Activated CD4-positive, alpha-beta T cell treated with anti-CD3 and anti-CD28 coated beads for 36 hours (primary cell): ENCODE measurements at regions not wholly inside any gene's neighbourhood (a gene's known extent, or its start where the extent isn't known, plus 50 kb on each side); places are given as distances from the start of the nearest gene placed in this dataset.

ENCODE experiments used
- ATAC-seq: fragments of 200-7000 bp; cut with Tn5 transposase; one replicate; pipeline ENCODE4 v1.10.0; 2021; ENCODE audit warnings: mild to moderate bottlenecking, moderate library complexity
- CTCF ChIA-PET: fragments of 350-600 bp; sonication (Branson Sonifier 250); formaldehyde crosslinking; loops from one replicate; lab custom pipeline; 2021; ENCODE audit warnings: antibody characterized with exemption; lab: Charles Lee
- POLR2A ChIA-PET: fragments of 350-600 bp; sonication (Branson Sonifier 250); formaldehyde crosslinking; loops from one replicate; lab custom pipeline; 2021; ENCODE audit warnings: antibody characterized with exemption, inconsistent platforms; lab: Charles Lee
- DNase-seq: peaks from one replicate; pipeline ENCODE4 v3.0.0-alpha.2; 2020
- H3K27ac Mint-ChIP-seq: one replicate; pipeline ENCODE4 v1.8.0; 2021; ENCODE audit warnings: mixed read lengths
- H3K27me3 Mint-ChIP-seq: one replicate; pipeline ENCODE4 v1.8.0; 2021; ENCODE audit warnings: mixed read lengths
- H3K36me3 Mint-ChIP-seq: one replicate; pipeline ENCODE4 v1.8.0; 2021; ENCODE audit warnings: low read depth, mixed read lengths
- H3K4me1 Mint-ChIP-seq: one replicate; pipeline ENCODE4 v1.8.0; 2021; ENCODE audit warnings: mixed read lengths
- H3K4me3 Mint-ChIP-seq: one replicate; pipeline ENCODE4 v1.8.0; 2021; ENCODE audit warnings: mild to moderate bottlenecking, moderate library complexity, mixed read lengths
- H3K9me3 Mint-ChIP-seq: one replicate; pipeline ENCODE4 v1.8.0; 2021; ENCODE audit warnings: low read depth, mixed read lengths
- intact Hi-C, 2 experiments: fragments of 100-400 bp; cut with DNase I in 1 of 2; cut with micrococcal nuclease in 1 of 2; formaldehyde crosslinking; loops; one replicate each; pipeline versions ENCODE4 v1.14.2 to v1.15.1; 2022 to 2024; cut with DNase I, micrococcal nuclease

- no peak for ATAC-seq
Observed at GRCh38 chr16:51508490-51509212, 357.6 kb upstream of the SALL1 start.

DNA sequence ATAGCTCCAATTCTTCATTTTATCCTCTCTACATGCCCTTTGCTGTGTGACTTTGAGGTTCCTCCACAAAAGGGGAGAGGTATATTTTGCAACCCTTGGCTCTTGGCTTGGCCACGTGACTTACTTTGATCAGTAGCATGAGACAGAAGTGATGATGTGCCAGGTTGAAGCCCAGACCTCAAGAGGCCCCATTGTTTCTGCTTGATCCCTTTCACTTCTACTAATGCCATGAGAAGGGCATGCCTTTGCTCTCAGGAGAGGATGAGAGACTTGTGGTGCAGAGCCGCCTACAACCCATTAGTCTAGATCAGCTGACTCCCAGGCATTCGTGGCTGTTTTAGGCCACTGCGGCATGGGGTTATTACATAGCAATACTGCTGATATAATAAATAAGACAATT is 356.2 kb upstream of the SALL1 start:
- no peak for DNase-seq
- no peaks in the 10 kb centered on the region for H3K4me1 Mint-ChIP-seq
- ChIA-PET CTCF (no interaction called here), POLR2A (no interaction called here)
- no peak overlapping the region for H3K4me3 Mint-ChIP-seq
- no peaks in the 10 kb centered on the region for H3K36me3 Mint-ChIP-seq
- no peaks in the 10 kb centered on the region for H3K27me3 Mint-ChIP-seq
- H3K27ac Mint-ChIP-seq, result no peak overlapping the region
- H3K9me3 Mint-ChIP-seq, result peaks cover 7% of the 10 kb centered on the region
- no peak for ATAC-seq
- intact Hi-C loops, result no loop called here

More at GRCh38 chr16:51508490-51509212, 357.6 kb upstream of the SALL1 start:
- Mint-ChIP-seq H3K27me3 (no peaks in the 10 kb centered on the region), H3K9me3 (peaks cover 4% of the 10 kb centered on the region), H3K4me3 (no peak overlapping the region), H3K36me3 (no peaks in the 10 kb centered on the region), H3K27ac (no peak overlapping the region), H3K4me1 (no peaks in the 10 kb centered on the region)
- intact Hi-C loops, result no loop called here
- POLR2A ChIA-PET, result no interaction called here
- CTCF ChIA-PET, result no interaction called here
- DNase-seq, result no peak

DNA sequence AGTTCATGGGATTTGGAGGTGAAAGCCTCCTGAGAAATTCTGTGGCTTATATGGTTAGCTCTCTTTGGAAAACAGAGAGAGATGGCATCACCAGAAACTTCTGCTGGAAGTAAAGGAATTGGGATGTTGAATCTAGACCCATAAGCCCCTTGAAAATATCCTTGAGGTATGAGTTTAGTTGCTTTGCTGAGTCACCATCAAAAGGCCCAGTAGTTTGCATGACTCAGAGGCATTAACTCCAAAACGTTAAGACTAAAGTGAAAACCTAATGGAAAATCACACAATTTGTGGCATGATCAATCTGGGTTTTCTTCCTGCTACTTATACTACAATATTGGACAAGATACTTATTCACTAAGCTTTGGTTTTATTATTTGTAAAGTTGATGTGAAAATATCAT is 349.2 kb upstream of the SALL1 start:
- Mint-ChIP-seq H3K9me3 (peaks cover 7% of the 10 kb centered on the region), H3K4me1 (no peaks in the 10 kb centered on the region), H3K27me3 (no peaks in the 10 kb centered on the region), H3K36me3 (no peaks in the 10 kb centered on the region), H3K27ac (no peak overlapping the region), H3K4me3 (no peak overlapping the region)
- POLR2A ChIA-PET, result no interaction called here
- ATAC-seq (no peak), DNase-seq (no peak)
- CTCF ChIA-PET, result interaction anchor here (0.6 to 0.8 kb wide), 2 partner anchors 81 to 1215 kb away, joined by 3 read pairs; no protein-coding TSS in a partner anchor
- intact Hi-C loops, result loop anchor here in 1 of 2 experiments (2.0 kb wide), 1 partner anchor 60 kb away; no protein-coding TSS in a partner anchor

GRCh38 chr16:51497541-51498211 is 346.6 kb upstream of the SALL1 start:
- no peaks in the 10 kb centered on the region for H3K36me3 Mint-ChIP-seq
- intact Hi-C loops, result no loop called here
- ChIA-PET CTCF (interaction anchor here (0.6 to 0.7 kb wide), 2 partner anchors 72 to 280 kb away, joined by 3 read pairs; no protein-coding TSS in a partner anchor), POLR2A (no interaction called here)
- no peak for ATAC-seq
- H3K4me3 Mint-ChIP-seq, result no peak overlapping the region
- H3K27me3 Mint-ChIP-seq, result no peaks in the 10 kb centered on the region
- no peaks in the 10 kb centered on the region for H3K4me1 Mint-ChIP-seq
- H3K27ac Mint-ChIP-seq, result no peak overlapping the region
- H3K9me3 Mint-ChIP-seq, result peaks cover 2% of the 10 kb centered on the region
- DNase-seq, result no peak

GRCh38 chr16:51490866-51491265 is 339.8 kb upstream of the SALL1 start:
- ATAC-seq (no peak), DNase-seq (no peak)
- H3K27ac Mint-ChIP-seq, result no peak overlapping the region
- no peak overlapping the region for H3K4me3 Mint-ChIP-seq
- intact Hi-C loops, result no loop called here
- no peaks in the 10 kb centered on the region for H3K36me3 Mint-ChIP-seq
- no peaks in the 10 kb centered on the region for H3K27me3 Mint-ChIP-seq
- POLR2A ChIA-PET, result no interaction called here
- CTCF ChIA-PET, result no interaction called here
- no peaks in the 10 kb centered on the region for H3K4me1 Mint-ChIP-seq
- H3K9me3 Mint-ChIP-seq, result no peaks in the 10 kb centered on the region

DNA sequence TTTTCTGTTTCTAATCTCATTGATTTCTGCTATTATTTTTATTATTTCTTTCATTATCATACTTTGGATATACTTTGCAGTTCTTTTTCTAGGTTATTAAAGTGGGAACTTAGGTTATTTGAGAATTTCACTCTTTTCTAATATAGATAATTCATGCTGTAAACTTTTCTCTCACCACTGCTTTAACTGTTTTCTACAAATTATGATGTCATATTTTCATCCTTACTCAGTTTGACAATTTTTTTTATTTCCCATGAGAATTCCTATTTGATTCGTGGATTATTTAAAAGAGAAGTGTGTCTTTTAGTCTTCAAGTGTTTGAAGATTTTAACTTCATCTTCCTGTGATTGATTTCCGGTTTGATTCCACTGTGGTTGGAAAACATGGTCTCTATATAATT is 336.8 kb upstream of the SALL1 start:
- intact Hi-C loops, result no loop called here
- H3K27ac Mint-ChIP-seq, result no peak overlapping the region
- no peak overlapping the region for H3K4me3 Mint-ChIP-seq
- ChIA-PET POLR2A (no interaction called here), CTCF (no interaction called here)
- ATAC-seq (no peak), DNase-seq (no peak)
- peaks cover 8% of the 10 kb centered on the region for H3K9me3 Mint-ChIP-seq
- H3K4me1 Mint-ChIP-seq, result no peaks in the 10 kb centered on the region
- H3K27me3 Mint-ChIP-seq, result no peaks in the 10 kb centered on the region
- no peaks in the 10 kb centered on the region for H3K36me3 Mint-ChIP-seq

DNA sequence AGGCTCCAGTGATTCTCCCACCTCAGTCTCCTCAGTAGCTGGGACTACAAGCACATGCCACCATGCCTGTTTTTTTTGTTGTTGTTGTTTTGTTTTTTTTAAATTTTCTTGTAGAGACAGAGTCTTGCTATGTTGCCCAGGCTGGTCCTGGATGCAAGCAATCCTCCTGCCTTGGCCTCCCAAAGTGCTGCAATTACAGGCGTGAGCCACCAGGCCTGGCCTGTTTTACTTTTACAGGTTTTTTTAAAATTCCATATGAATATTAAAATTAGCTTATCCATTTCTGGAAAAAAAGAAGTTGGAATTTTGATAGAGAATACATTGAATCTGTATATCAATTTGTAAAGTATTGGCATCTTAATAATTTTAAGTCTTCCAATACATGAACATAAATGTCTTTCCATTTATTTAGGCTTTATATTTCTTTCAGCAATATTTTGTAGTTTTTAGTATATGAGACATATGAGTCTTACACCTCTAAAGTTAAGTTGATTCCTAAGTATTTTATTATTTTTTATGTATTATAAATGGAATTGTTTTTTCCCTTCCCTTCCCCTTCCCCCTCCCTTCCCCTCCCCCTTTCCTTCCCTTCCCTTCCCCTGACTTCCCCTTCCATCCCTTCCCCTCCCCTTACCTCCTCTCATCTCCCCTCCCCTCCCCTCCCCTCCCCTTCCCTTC is 323.5 kb upstream of the SALL1 start:
- intact Hi-C loops, result no loop called here
- no peak overlapping the region for H3K4me3 Mint-ChIP-seq
- ChIA-PET POLR2A (no interaction called here), CTCF (no interaction called here)
- H3K27me3 Mint-ChIP-seq, result no peaks in the 10 kb centered on the region
- ATAC-seq (no peak), DNase-seq (no peak)
- no peaks in the 10 kb centered on the region for H3K36me3 Mint-ChIP-seq
- no peaks in the 10 kb centered on the region for H3K4me1 Mint-ChIP-seq
- no peak overlapping the region for H3K27ac Mint-ChIP-seq
- peaks cover 2% of the 10 kb centered on the region for H3K9me3 Mint-ChIP-seq

- peaks cover 2% of the 10 kb centered on the region for H3K9me3 Mint-ChIP-seq
- ATAC-seq, result no peak
- no peak for DNase-seq
- POLR2A ChIA-PET, result no interaction called here
- H3K4me3 Mint-ChIP-seq, result no peak overlapping the region
- CTCF ChIA-PET, result no interaction called here
- no peak overlapping the region for H3K27ac Mint-ChIP-seq
- intact Hi-C loops, result no loop called here
- H3K27me3 Mint-ChIP-seq, result no peaks in the 10 kb centered on the region
- H3K36me3 Mint-ChIP-seq, result no peaks in the 10 kb centered on the region
- H3K4me1 Mint-ChIP-seq, result no peaks in the 10 kb centered on the region
Observed at GRCh38 chr16:51473091-51473490, 322.0 kb upstream of the SALL1 start.

GRCh38 chr16:51470492-51470891 is 319.4 kb upstream of the SALL1 start:
- no peak for ATAC-seq

GRCh38 chr16:51464996-51465395 is 313.9 kb upstream of the SALL1 start:
- Mint-ChIP-seq H3K4me1 (no peaks in the 10 kb centered on the region), H3K27ac (no peak overlapping the region), H3K9me3 (no peaks in the 10 kb centered on the region), H3K27me3 (no peaks in the 10 kb centered on the region), H3K36me3 (no peaks in the 10 kb centered on the region), H3K4me3 (no peak overlapping the region)
- POLR2A ChIA-PET, result no interaction called here
- ATAC-seq, result no peak
- CTCF ChIA-PET, result no interaction called here
- DNase-seq, result no peak
- intact Hi-C loops, result no loop called here

More at GRCh38 chr16:51470492-51470891, 319.4 kb upstream of the SALL1 start:
- intact Hi-C loops, result no loop called here
- no peak for DNase-seq
- CTCF ChIA-PET, result no interaction called here
- peaks cover 2% of the 10 kb centered on the region for H3K9me3 Mint-ChIP-seq
- H3K36me3 Mint-ChIP-seq, result no peaks in the 10 kb centered on the region
- no peak overlapping the region for H3K27ac Mint-ChIP-seq
- no peak overlapping the region for H3K4me3 Mint-ChIP-seq
- no peaks in the 10 kb centered on the region for H3K4me1 Mint-ChIP-seq
- POLR2A ChIA-PET, result no interaction called here
- H3K27me3 Mint-ChIP-seq, result no peaks in the 10 kb centered on the region

GRCh38 chr16:51461255-51461654 is 310.2 kb upstream of the SALL1 start:
- ATAC-seq (no peak), DNase-seq (no peak)
- H3K27me3 Mint-ChIP-seq, result no peaks in the 10 kb centered on the region
- ChIA-PET CTCF (no interaction called here), POLR2A (no interaction called here)
- H3K9me3 Mint-ChIP-seq, result peaks cover 3% of the 10 kb centered on the region
- intact Hi-C loops, result no loop called here
- H3K4me1 Mint-ChIP-seq, result no peaks in the 10 kb centered on the region
- no peak overlapping the region for H3K27ac Mint-ChIP-seq
- no peaks in the 10 kb centered on the region for H3K36me3 Mint-ChIP-seq
- H3K4me3 Mint-ChIP-seq, result no peak overlapping the region
